Activated naive CD4-positive, alpha-beta T cell treated with anti-CD3 and anti-CD28 coated beads, Interleukin-2, amount 50 U/mL, for 24 hours (primary cell): ENCODE measurements at regions not wholly inside any gene's neighbourhood (a gene's known extent, or its start where the extent isn't known, plus 50 kb on each side); places are given as distances from the start of the nearest gene placed in this dataset.

Experiments used
- H3K27ac Mint-ChIP-seq: one replicate; pipeline ENCODE4 v1.8.0; 2021; ENCODE audit warnings: mild to moderate bottlenecking, mixed read lengths
- H3K27me3 Mint-ChIP-seq: one replicate; pipeline ENCODE4 v1.8.0; 2021; ENCODE audit warnings: mixed read lengths
- H3K36me3 Mint-ChIP-seq: one replicate; pipeline ENCODE4 v1.8.0; 2021; ENCODE audit warnings: mixed read lengths
- H3K4me1 Mint-ChIP-seq: one replicate; pipeline ENCODE4 v1.8.0; 2021; ENCODE audit warnings: mixed read lengths
- H3K4me3 Mint-ChIP-seq: one replicate; pipeline ENCODE4 v1.8.0; 2021; ENCODE audit warnings: mild to moderate bottlenecking, mixed read lengths
- H3K9me3 Mint-ChIP-seq: one replicate; pipeline ENCODE4 v1.8.0; 2021; ENCODE audit warnings: mixed read lengths

DNA sequence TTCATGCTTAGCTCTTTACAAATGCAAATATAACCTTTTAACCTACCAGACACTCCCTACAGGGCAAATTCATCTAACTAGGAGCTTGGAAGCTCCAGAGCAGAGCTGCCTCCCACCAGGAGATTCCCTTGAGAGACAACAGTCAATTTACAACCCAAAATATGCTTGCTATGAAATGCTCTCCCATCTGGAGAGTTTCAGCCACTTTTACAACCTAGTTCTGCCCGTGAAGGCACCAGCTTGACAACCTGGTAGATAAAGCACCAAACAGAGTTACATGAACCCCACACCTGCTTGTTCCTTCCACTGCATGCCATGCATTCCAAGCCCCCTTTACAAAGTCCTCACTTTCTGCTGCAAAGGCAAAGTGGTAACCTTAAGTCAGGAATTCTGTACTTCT, 215.3 kb upstream of the KIF2B start:
- Mint-ChIP-seq H3K27me3 (no peaks in the 10 kb centered on the region), H3K4me3 (no peak overlapping the region), H3K9me3 (peaks cover 5% of the 10 kb centered on the region), H3K4me1 (no peaks in the 10 kb centered on the region), H3K36me3 (no peaks in the 10 kb centered on the region), H3K27ac (no peak overlapping the region)

DNA sequence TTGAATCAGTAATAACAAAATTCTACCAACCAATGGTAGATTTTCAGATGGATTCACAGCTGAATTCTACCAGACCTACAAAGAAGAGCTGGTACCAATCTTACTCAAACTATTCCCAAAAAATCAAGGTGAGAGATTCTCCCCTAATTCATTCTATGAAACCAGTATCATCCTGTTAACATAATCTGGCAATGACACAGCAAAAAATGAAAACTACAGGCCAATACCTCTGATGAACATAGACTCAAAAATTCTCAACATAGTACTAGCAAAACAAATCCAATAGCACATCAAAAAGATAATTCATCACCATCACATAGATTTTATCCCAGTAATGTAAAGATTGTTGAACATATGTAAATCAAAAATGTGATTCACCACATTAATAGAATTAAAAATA, 234.4 kb upstream of the KIF2B start:
- no peaks in the 10 kb centered on the region for H3K27me3 Mint-ChIP-seq
- H3K4me3 Mint-ChIP-seq: no peak overlapping the region
- no peaks in the 10 kb centered on the region for H3K36me3 Mint-ChIP-seq
- no peak overlapping the region for H3K27ac Mint-ChIP-seq
- no peaks in the 10 kb centered on the region for H3K9me3 Mint-ChIP-seq
- H3K4me1 Mint-ChIP-seq: no peaks in the 10 kb centered on the region

DNA sequence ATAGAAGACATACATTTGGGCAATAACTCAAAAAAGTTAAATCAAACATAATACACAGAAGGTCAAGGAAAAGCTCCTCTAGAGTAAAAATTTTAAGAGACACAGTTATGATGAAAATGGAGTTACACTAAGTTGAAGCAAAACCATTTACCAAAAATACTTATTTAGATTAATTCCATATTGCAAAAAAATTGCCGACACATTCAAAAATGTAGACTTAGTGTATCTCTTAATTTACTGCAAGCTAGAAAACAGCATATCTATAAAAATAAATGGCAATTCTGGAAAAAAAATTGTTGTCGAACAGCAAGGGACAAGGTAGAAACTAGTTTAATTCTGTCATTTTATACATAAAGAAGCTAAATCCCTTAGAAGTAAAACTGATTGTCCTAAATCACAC, 248.7 kb upstream of the KIF2B start:
- Mint-ChIP-seq H3K9me3 (peaks cover 8% of the 10 kb centered on the region), H3K4me3 (no peak overlapping the region), H3K4me1 (peaks cover 3% of the 10 kb centered on the region), H3K36me3 (no peaks in the 10 kb centered on the region), H3K27ac (no peak overlapping the region), H3K27me3 (no peaks in the 10 kb centered on the region)

DNA sequence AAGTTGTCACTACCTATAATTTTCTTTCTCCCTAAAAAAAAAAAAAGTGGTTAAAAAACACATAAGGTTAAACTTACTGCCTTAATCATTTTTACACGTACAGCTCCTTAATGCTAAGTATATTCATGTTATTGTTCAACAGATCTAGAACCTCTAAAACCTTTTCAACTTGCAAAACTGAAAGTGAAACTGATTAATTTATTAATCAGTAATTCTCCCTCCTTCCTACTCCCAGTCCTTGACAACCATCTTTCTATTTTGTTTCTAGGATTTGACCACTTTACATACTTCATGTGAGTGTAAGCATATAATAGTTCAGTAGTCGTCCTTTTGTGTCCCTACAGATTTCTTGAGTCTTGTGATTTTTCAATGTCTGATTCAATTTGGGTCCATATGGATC, 251.4 kb upstream of the KIF2B start:
- peaks cover 3% of the 10 kb centered on the region for H3K4me1 Mint-ChIP-seq
- no peaks in the 10 kb centered on the region for H3K36me3 Mint-ChIP-seq
- H3K4me3 Mint-ChIP-seq: no peak overlapping the region
- H3K27me3 Mint-ChIP-seq: no peaks in the 10 kb centered on the region
- no peak overlapping the region for H3K27ac Mint-ChIP-seq
- H3K9me3 Mint-ChIP-seq: peaks cover 8% of the 10 kb centered on the region

DNA sequence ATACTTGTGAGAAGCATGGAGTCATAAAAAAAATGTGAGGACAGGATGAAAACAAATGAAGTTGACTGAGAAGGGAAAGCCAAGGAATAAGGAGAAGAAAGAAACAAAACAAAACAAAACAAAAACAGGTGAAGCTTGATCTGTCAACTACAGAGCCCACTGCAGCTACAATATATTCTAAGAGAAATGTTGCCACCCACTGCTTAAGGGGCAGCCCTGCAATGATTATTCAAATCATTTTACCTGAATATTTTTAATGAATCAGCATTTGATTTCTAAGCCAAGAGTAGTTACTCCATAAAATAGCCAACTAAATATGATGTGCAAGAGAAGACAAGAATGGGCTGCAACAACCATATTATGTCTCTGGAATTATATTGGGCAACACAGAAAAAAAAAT, 252.0 kb upstream of the KIF2B start:
- Mint-ChIP-seq H3K27ac (no peak overlapping the region), H3K4me3 (no peak overlapping the region), H3K9me3 (peaks cover 8% of the 10 kb centered on the region), H3K36me3 (no peaks in the 10 kb centered on the region), H3K27me3 (no peaks in the 10 kb centered on the region), H3K4me1 (peaks cover 3% of the 10 kb centered on the region)

DNA sequence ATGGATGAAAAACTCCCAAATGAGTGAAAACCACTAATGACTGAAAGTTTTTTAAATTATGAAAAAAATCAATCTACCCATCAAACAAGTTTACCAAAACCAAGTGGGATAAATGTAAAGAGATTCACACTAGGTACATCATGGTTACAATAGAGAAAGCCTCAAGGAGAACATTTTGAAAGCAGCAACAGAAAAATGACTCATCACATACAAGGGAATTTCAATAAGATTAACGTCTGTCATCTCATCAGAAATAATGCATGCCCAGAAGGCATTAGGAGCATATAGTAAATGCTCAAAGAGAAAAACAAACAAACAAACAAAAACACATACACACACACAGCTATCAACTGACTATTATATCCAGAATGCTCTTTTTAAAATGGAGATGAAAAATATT, 261.8 kb upstream of the KIF2B start:
- Mint-ChIP-seq H3K4me3 (no peak overlapping the region), H3K27ac (no peak overlapping the region), H3K36me3 (no peaks in the 10 kb centered on the region), H3K27me3 (no peaks in the 10 kb centered on the region), H3K9me3 (peaks cover 20% of the 10 kb centered on the region), H3K4me1 (no peaks in the 10 kb centered on the region)

DNA sequence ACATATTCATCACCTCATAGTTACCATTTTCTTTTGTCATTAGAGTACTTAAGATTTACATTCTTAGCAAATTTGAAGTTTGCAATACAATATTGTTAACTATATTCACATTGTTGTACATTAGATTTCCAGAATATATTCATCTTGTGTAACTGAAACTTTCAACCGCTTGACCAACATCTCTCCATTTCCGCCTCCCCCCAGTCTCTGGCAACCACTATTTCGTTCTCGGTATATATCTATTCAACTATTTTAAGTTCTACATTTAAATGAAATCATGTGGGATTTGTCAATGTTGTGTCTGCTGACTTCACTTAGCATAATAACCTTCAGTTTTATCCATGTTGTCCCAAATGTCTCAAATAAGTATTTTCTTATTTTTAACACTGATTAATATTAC, 274.5 kb upstream of the KIF2B start:
- Mint-ChIP-seq H3K27ac (no peak overlapping the region), H3K27me3 (no peaks in the 10 kb centered on the region), H3K36me3 (no peaks in the 10 kb centered on the region), H3K4me1 (no peaks in the 10 kb centered on the region), H3K9me3 (peaks cover 14% of the 10 kb centered on the region), H3K4me3 (no peak overlapping the region)

DNA sequence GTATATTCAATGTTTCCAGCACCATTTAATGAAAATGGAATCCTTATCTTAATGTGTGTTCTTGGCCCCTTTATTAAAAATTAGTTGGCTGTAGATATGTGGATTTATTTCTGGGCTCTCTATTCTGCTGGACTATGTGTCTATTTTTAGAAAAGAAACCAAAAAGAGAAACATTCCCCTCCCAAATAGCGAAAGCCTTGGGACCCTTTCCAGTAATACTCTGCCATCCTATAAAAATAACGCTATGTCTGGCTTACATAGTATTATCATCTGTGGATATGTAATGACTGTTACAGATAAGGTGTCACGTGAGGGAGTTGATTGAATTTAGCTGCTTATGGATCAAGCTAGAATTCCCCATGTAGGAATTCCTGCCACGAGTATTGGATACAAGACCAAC, 279.3 kb upstream of the KIF2B start:
- Mint-ChIP-seq H3K27me3 (no peaks in the 10 kb centered on the region), H3K36me3 (no peaks in the 10 kb centered on the region), H3K27ac (no peak overlapping the region)

DNA sequence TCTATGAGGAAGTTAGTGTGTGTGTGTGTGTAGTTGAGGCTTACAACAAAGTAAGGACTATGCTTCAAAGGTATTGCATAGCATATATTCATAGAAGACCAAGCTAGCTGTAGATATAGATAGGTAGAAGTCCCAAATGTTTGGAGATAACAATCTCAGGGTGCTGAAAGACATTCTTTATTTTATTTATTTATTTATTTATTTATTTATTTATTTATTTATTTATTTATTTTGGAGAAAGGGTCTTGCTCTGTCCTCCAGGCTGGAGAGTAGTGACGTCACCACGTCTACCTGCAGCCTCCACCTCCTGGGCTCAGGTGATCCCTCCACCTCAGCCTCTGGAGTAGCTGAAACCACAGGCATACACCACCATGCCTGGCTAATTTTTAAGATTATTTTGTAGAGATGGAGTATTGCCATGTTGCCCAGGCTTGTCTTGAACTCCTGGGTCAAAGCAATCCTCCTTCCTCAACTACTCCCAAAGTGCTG, 284.6 kb upstream of the KIF2B start:
- Mint-ChIP-seq H3K4me1 (no peaks in the 10 kb centered on the region), H3K9me3 (peaks cover 6% of the 10 kb centered on the region), H3K27ac (no peak overlapping the region), H3K4me3 (no peak overlapping the region), H3K27me3 (no peaks in the 10 kb centered on the region), H3K36me3 (no peaks in the 10 kb centered on the region)

More for the DNA sequence above, 279.3 kb upstream of the KIF2B start:
- Mint-ChIP-seq H3K9me3 (peaks cover 8% of the 10 kb centered on the region), H3K4me1 (no peaks in the 10 kb centered on the region), H3K4me3 (no peak overlapping the region)

DNA sequence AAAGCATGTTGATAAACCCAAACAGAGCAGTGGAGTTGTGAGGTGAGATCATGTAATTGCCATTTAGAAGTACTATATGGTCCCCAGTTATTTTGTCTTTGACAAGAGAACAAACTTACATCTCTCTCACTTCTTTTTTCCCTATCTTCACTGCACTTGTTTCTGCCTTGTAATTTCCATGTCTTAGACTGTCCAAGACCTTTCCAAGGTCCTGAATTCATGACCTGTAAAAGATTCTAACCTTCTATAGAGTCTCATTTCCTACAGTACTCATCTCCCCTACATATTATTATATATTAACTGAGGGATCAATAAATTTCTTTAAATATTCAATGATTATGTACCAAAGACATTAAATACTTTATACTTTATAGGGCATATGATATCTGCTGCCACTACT, 295.3 kb upstream of the KIF2B start:
- no peaks in the 10 kb centered on the region for H3K9me3 Mint-ChIP-seq
- H3K4me1 Mint-ChIP-seq: no peaks in the 10 kb centered on the region
- H3K4me3 Mint-ChIP-seq: no peak overlapping the region
- no peaks in the 10 kb centered on the region for H3K27me3 Mint-ChIP-seq
- no peak overlapping the region for H3K27ac Mint-ChIP-seq
- H3K36me3 Mint-ChIP-seq: no peaks in the 10 kb centered on the region

DNA sequence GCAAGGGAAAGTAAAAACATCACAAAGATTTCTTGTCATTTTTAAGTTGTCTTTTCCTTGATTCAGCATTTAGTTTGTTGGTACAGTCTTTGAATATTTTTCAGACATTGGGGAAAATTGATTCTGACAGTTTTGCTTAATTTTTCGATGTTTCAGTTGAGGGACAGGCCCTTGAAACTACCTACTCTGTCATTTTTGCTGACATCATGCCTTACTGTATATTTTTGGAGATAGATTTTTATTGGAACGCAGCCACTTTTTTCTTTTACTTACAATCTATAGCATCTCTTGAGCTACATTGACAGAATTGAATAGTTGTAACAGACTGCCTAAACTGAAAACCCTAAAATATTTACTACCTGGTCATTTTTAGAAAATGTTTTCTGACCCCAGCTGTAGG, 297.1 kb upstream of the KIF2B start:
- Mint-ChIP-seq H3K9me3 (peaks cover 4% of the 10 kb centered on the region), H3K27me3 (no peaks in the 10 kb centered on the region), H3K4me1 (no peaks in the 10 kb centered on the region), H3K27ac (no peak overlapping the region), H3K4me3 (no peak overlapping the region), H3K36me3 (no peaks in the 10 kb centered on the region)

DNA sequence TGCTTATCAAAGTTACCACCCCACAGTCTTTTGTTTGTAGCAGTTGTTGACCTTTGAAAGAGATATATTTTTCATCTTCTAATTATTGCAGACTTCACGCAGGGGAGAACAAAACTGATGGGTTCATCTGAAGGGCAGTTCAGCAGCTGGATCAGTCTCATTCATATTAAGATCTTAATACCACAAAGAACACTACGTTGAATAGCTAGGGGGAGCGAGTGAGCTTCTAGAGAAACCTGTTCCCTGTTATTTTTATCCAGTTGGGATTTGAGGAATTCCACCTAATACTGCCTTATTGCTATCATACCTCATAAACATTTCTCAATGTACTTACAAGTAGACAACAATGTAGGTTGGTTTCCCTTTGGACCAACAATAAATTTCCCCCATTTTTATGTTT, 306.1 kb upstream of the KIF2B start:
- H3K4me1 Mint-ChIP-seq: no peaks in the 10 kb centered on the region
- H3K27ac Mint-ChIP-seq: no peak overlapping the region
- no peak overlapping the region for H3K4me3 Mint-ChIP-seq
- H3K27me3 Mint-ChIP-seq: no peaks in the 10 kb centered on the region
- H3K36me3 Mint-ChIP-seq: no peaks in the 10 kb centered on the region
- peaks cover 10% of the 10 kb centered on the region for H3K9me3 Mint-ChIP-seq

DNA sequence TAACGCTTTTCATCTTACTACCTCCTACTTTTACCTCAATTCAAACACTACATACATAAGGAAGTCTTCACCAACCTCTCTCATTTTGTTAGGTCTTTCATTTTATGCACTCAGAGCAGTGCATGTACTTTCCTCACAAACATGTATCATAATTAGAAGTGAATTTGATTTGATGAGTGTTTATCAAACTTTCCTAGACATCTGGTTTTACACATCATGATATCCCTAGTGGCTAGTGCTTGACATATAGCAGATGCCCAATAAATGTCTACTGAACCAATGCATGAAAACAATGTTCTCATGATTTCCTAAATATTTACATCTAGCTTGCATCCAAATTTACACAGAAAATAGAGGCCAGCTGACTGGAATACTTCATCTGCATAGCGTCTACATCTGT, 323.4 kb upstream of the KIF2B start:
- Mint-ChIP-seq H3K4me1 (no peaks in the 10 kb centered on the region), H3K4me3 (no peak overlapping the region), H3K9me3 (no peaks in the 10 kb centered on the region), H3K27ac (no peak overlapping the region), H3K36me3 (no peaks in the 10 kb centered on the region), H3K27me3 (no peaks in the 10 kb centered on the region)

DNA sequence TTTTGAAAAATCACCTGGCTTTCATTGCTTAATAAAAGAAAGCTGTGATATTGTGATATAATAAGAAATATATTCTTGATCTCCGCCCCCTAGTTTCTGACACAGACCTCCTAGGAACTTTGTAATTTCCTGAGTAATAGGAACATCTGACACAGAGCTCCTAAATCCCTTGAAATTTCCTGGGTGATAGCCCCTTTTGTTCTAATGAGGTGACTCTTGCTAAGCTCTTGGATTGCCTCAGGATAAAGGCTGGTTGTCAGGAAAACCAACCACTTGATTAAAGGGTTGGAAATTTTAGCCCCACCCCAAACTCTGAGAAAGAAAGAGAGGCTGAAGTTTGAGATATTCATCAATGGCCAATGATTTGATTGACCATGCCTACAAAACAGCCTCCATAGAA, 326.4 kb upstream of the KIF2B start:
- Mint-ChIP-seq H3K36me3 (no peaks in the 10 kb centered on the region), H3K4me3 (no peak overlapping the region), H3K4me1 (no peaks in the 10 kb centered on the region), H3K27ac (no peak overlapping the region), H3K9me3 (no peaks in the 10 kb centered on the region), H3K27me3 (no peaks in the 10 kb centered on the region)

DNA sequence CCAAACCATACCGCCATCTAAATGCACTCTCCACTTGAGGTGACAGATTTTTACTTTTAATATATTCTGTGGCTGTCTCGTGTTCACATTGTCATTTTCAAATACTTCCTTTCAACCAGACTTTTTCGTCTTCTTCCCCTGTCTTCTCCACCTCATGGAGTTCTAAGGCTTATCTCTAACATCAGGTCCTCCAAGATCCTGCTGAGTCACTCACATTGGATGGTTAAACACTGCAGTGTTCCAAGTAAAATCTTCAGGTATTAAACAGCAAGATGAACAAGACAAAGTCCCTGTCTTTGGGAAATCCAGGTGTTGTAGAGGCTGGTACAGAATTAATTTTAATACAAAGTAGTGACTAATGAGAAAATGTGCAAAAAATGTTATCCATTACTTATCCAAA, 330.2 kb upstream of the KIF2B start:
- no peaks in the 10 kb centered on the region for H3K9me3 Mint-ChIP-seq
- no peak overlapping the region for H3K27ac Mint-ChIP-seq
- no peaks in the 10 kb centered on the region for H3K4me1 Mint-ChIP-seq
- H3K27me3 Mint-ChIP-seq: no peaks in the 10 kb centered on the region
- no peaks in the 10 kb centered on the region for H3K36me3 Mint-ChIP-seq
- no peak overlapping the region for H3K4me3 Mint-ChIP-seq

DNA sequence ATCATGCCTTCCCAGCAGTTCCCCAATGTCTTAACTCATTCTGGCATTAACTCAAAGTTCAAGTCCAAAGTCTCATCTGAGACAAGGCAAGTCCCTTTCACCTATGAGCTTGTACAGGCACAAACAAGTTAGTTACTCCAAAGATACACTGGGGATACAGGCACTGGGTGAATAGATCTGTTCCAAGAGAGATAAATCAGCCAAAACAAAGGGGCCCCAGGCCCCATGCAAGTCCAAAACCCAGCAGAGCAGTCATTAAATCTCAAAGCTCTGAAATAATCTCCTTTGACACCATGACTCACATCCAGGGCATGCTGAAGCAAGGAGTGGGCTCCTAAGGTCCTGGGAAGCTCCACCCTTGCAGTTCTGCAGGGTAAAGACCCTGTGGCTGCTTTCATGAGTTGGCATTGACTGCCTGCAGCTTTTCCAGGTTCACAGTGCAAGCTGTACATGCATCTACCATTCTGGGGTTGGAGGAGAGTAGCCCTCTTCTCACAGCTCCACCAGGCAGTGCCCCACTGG, 332.2 kb upstream of the KIF2B start:
- Mint-ChIP-seq H3K36me3 (no peaks in the 10 kb centered on the region), H3K27me3 (no peaks in the 10 kb centered on the region), H3K4me3 (no peak overlapping the region), H3K9me3 (no peaks in the 10 kb centered on the region), H3K27ac (no peak overlapping the region), H3K4me1 (no peaks in the 10 kb centered on the region)

DNA sequence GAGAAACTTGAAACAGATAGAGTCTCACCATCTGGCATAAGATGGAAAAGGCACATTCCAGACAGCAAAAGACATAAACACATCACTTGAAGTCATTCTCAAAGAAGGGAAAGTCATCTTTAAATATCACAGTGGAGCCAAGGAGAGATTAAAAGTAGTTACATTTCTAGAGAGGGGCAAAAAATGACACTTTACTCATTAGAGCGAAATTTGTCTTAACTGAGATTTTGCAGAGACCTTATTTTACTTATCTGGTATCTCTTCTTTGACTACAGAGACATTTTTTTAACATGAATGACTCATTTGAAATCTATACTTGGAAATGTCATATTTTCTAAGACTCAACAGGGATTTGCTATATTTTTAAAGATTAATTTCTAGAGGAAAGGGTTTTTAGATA, 339.0 kb upstream of the KIF2B start:
- H3K36me3 Mint-ChIP-seq: no peaks in the 10 kb centered on the region
- H3K27ac Mint-ChIP-seq: no peak overlapping the region
- peaks cover 11% of the 10 kb centered on the region for H3K9me3 Mint-ChIP-seq
- H3K4me1 Mint-ChIP-seq: no peaks in the 10 kb centered on the region
- H3K27me3 Mint-ChIP-seq: no peaks in the 10 kb centered on the region
- H3K4me3 Mint-ChIP-seq: no peak overlapping the region
